Rectal smooth muscle tissue (tissue), 1 donor: ENCODE measurements at regions not wholly inside any gene's neighbourhood (a gene's known extent, or its start where the extent isn't known, plus 50 kb on each side); places are given as distances from the start of the nearest gene placed in this dataset.
"Not testable (repeated sequence)": the region's sequence is repeated elsewhere in the genome, so short reads cannot be mapped to it uniquely, and the experiment has no call there.

Experiments
- H3K27ac ChIP-seq: one replicate; pipeline ENCODE4 v1.7.0; 2013; ENCODE audit warnings: low read depth, low read length, inconsistent platforms
- H3K27me3 ChIP-seq: one replicate; pipeline ENCODE4 v1.7.0; 2013; ENCODE audit warnings: low read length; ENCODE audit not compliant: control insufficient read depth, insufficient read depth
- H3K36me3 ChIP-seq: one replicate; pipeline ENCODE4 v1.7.0; 2013; ENCODE audit warnings: low read length; ENCODE audit not compliant: control insufficient read depth, insufficient read depth
- H3K4me1 ChIP-seq: one replicate; pipeline ENCODE4 v1.7.0; 2013; ENCODE audit warnings: low read length; ENCODE audit not compliant: control insufficient read depth, insufficient read depth
- H3K4me3 ChIP-seq: one replicate; pipeline ENCODE4 v1.7.0; 2013; ENCODE audit warnings: low read length
- H3K9ac ChIP-seq: one replicate; pipeline ENCODE4 v1.7.0; 2013; ENCODE audit warnings: low read length

DNA sequence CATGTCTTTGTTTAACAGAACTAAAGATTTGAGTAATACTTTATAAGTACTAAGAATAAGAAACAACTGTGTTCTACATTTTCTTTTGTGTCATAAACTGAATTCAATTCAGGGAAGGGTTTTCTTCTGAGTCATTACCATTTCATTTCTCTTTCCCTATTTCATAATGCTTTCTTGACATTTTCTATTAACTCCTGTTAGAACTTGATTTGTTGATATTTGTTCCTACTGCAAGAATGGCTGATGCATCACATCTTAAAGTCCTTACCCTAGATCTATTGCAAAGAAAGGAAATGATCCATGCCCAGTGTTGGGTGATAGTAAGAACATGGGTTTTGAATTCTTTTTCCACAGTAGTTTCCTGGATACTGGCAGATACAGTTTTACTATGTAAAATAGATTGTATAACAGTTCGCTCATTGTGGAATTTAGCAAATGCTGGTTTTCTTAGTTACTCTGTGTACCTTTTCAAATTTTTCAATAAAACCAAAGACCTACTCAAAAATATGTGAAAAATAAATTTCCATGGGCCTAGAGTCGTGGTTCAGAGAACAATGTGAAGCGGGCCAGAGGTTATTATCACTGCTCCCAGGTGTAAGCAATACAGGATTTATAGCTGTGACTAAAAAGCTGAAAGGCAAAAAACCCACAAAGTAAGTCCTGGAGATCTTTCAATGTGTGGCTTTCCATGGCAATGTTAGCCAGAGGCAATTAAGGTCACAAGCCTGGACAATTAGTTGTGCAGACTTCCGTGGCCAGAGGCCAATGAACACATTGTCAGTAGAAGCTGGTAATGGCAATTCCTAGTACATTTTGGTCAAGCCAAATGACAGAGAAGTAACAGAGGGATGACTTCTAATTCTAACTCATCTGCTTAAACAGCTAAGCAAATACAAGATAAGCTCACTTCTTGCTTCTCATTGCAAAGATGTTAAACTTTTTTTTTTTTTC is 127.3 kb upstream of the FAT4 start:
- no peaks in the 10 kb centered on the region for H3K36me3 ChIP-seq
- H3K4me1 ChIP-seq, result no peaks in the 10 kb centered on the region
- H3K9ac ChIP-seq, result no peak overlapping the region
- H3K27ac ChIP-seq, result no peak overlapping the region
- H3K27me3 ChIP-seq, result no peaks in the 10 kb centered on the region
- no peak overlapping the region for H3K4me3 ChIP-seq

DNA sequence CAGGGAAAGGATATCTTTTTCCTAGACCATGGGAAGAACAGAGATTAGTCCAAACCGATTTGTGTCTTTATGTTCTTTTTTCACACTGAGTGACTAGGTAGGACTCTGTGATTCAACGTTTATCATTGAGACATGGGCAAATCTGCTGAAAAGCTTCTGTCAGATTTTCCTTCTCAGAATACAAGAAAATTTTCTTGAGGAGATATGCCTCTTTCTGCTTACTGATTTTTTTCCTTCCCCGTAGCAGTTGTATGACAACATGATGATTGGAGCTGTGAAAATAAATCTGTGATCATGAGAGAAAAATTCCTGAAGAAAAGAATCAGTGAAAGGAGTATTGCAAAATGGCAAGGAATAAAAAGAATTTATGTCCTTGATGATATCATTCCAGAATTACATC is 130.6 kb upstream of the FAT4 start:
- Histone ChIP-seq H3K36me3 (no peaks in the 10 kb centered on the region), H3K4me1 (no peaks in the 10 kb centered on the region), H3K4me3 (no peak overlapping the region), H3K27me3 (no peaks in the 10 kb centered on the region), H3K9ac (no peak overlapping the region), H3K27ac (no peak overlapping the region)

- H3K9ac ChIP-seq, result no peak overlapping the region
- no peaks in the 10 kb centered on the region for H3K27me3 ChIP-seq
- H3K4me1 ChIP-seq, result no peaks in the 10 kb centered on the region
- H3K36me3 ChIP-seq, result no peaks in the 10 kb centered on the region
- no peak overlapping the region for H3K4me3 ChIP-seq
- H3K27ac ChIP-seq, result no peak overlapping the region
These were observed 133.0 kb upstream of the FAT4 start for GRCh38 chr4:125181804-125182203.

DNA sequence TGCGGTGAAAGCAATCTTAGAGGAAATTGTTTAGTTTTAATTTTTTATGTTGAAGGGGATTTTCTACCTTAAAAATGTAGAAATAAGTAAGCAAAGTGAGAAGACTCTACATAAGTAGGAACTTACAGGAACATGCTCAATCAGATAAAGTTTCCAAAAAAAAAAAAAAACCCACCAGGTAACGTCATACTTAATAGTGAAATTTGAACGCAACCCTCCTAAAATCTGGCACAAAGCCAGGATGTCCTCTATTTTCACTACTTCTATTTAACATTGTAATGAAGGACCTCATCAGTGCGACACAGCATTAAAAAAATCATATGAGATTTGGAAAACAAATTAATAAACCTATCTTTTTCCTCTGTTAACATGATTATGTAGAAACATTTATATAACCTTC is 135.0 kb upstream of the FAT4 start:
- Histone ChIP-seq H3K4me3 (no peak overlapping the region), H3K36me3 (no peaks in the 10 kb centered on the region), H3K27ac (no peak overlapping the region), H3K9ac (no peak overlapping the region), H3K27me3 (no peaks in the 10 kb centered on the region), H3K4me1 (no peaks in the 10 kb centered on the region)

- H3K4me1 ChIP-seq, result no peaks in the 10 kb centered on the region
- no peak overlapping the region for H3K9ac ChIP-seq
- H3K27me3 ChIP-seq, result no peaks in the 10 kb centered on the region
- H3K36me3 ChIP-seq, result no peaks in the 10 kb centered on the region
- no peak overlapping the region for H3K4me3 ChIP-seq
- no peak overlapping the region for H3K27ac ChIP-seq
These were observed 145.6 kb upstream of the FAT4 start for GRCh38 chr4:125169192-125169591.

- Histone ChIP-seq H3K4me3 (no peak overlapping the region), H3K27ac (no peak overlapping the region), H3K9ac (no peak overlapping the region), H3K4me1 (no peaks in the 10 kb centered on the region), H3K27me3 (no peaks in the 10 kb centered on the region), H3K36me3 (no peaks in the 10 kb centered on the region)
These were observed 146.2 kb upstream of the FAT4 start for GRCh38 chr4:125168531-125168930.

DNA sequence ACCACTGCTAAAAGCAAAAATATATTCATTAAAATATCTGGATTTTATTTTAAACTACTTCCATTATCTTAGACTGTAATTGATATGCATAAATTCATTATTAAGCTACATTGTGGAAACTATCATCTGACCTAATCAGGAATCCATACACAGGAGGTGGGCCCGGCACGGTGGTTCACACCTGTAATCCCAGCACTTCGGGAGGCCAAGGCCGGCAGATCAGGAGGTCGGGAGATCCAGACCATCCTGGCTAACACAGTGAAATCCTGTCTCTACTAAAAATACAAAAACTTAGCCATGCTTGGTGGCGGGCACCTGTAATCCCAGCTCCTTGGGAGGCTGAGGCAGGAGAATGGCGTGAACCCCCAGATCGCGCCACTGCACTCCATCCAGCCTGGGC is 148.7 kb upstream of the FAT4 start:
- not testable (repeated sequence) for H3K4me3 ChIP-seq, H3K27me3 ChIP-seq, H3K36me3 ChIP-seq, H3K4me1 ChIP-seq, H3K27ac ChIP-seq, H3K9ac ChIP-seq

- H3K36me3 ChIP-seq, result no peaks in the 10 kb centered on the region
- no peaks in the 10 kb centered on the region for H3K27me3 ChIP-seq
- H3K4me1 ChIP-seq, result no peaks in the 10 kb centered on the region
- no peak overlapping the region for H3K27ac ChIP-seq
- H3K9ac ChIP-seq, result no peak overlapping the region
- no peak overlapping the region for H3K4me3 ChIP-seq
These were observed 155.8 kb upstream of the FAT4 start for GRCh38 chr4:125159001-125159400.

GRCh38 chr4:125155251-125155650 is 159.5 kb upstream of the FAT4 start:
- Histone ChIP-seq H3K36me3 (no peaks in the 10 kb centered on the region), H3K4me1 (no peaks in the 10 kb centered on the region), H3K9ac (no peak overlapping the region), H3K27ac (no peak overlapping the region), H3K27me3 (no peaks in the 10 kb centered on the region), H3K4me3 (no peak overlapping the region)

DNA sequence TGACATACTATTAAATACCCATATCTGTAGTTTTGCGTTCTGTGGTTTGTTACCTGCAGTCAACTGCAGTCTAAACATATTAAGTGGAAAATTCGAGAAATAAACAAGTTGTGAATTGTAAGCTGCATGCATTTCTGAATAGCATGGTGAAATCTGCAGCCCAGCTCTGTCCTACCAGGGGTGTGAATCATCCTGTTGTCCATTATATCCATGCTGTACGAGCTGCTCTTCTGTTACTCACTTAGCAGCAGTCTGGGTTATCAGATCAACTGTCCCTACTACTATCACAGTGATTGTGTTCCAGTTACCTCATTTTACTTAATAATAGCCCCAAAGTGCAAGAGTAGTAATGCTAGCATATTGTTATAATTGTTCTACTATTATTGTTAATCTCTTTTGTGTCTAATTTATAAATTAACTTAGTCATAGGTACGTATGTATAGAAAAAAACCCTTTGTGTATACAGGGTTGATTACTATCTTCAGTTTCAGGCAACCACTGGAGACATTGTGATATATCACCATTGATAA is 173.7 kb upstream of the FAT4 start:
- Histone ChIP-seq H3K4me1 (no peaks in the 10 kb centered on the region), H3K27ac (no peak overlapping the region), H3K4me3 (no peak overlapping the region), H3K27me3 (no peaks in the 10 kb centered on the region), H3K36me3 (no peaks in the 10 kb centered on the region), H3K9ac (no peak overlapping the region)

- H3K9ac ChIP-seq, result no peak overlapping the region
These were observed 179.1 kb upstream of the FAT4 start for GRCh38 chr4:125135652-125136051.

GRCh38 chr4:125132729-125133128 is 182.0 kb upstream of the FAT4 start:
- H3K27me3 ChIP-seq, result no peaks in the 10 kb centered on the region
- H3K9ac ChIP-seq, result no peak overlapping the region
- H3K4me1 ChIP-seq, result no peaks in the 10 kb centered on the region
- no peaks in the 10 kb centered on the region for H3K36me3 ChIP-seq
- no peak overlapping the region for H3K4me3 ChIP-seq
- H3K27ac ChIP-seq, result no peak overlapping the region

More at GRCh38 chr4:125135652-125136051, 179.1 kb upstream of the FAT4 start:
- no peaks in the 10 kb centered on the region for H3K27me3 ChIP-seq
- H3K27ac ChIP-seq, result no peak overlapping the region
- no peaks in the 10 kb centered on the region for H3K36me3 ChIP-seq
- no peaks in the 10 kb centered on the region for H3K4me1 ChIP-seq
- H3K4me3 ChIP-seq, result no peak overlapping the region
